NCI-H82 treated with DMSO at 0.1 percent for 48 hours (cell line): ENCODE measurements at regions not wholly inside any gene's neighbourhood (a gene's known extent, or its start where the extent isn't known, plus 50 kb on each side); places are given as distances from the start of the nearest gene placed in this dataset.
"Not testable (repeated sequence)": the region's sequence is repeated elsewhere in the genome, so short reads cannot be mapped to it uniquely, and the experiment has no call there.

ENCODE experiments used
- DNase-seq: peaks from one replicate; lab custom pipeline; 2025; ENCODE audit not compliant: unreplicated experiment; lab: John Stamatoyannopoulos, UW

DNA sequence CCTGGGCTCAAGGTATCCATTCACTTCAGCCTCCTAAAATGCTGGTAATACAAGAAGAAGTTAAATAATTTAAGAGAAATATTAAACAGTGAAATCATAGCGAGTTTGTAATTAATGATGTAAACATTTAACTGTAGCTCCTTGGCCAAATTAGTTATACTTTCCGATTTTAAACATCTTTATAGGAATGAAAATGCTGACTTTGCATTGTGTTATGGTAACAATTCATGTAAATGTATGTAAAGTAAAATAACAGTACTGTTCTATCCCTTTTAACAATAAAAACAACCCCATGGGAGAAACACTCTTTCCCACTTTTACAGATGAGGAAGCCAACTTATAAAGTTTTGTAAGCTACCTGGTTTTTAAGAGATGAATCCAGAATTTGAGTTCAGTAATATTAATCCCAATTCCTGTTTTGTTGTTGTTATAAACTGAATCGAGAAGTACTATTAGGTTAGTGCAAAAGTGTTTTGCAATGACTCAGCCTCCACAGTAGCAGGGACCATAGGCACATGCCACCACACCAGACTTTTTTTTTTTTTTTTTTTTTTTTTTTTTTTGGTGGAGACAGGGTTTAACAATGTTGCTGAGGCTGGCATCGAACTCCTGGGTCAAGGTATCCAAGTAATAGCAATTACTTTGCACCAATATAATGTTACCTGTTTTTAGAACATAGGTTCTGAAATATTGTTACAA, 1360.4 kb downstream of the BRINP3 start:
- DNase-seq = no peak

DNA sequence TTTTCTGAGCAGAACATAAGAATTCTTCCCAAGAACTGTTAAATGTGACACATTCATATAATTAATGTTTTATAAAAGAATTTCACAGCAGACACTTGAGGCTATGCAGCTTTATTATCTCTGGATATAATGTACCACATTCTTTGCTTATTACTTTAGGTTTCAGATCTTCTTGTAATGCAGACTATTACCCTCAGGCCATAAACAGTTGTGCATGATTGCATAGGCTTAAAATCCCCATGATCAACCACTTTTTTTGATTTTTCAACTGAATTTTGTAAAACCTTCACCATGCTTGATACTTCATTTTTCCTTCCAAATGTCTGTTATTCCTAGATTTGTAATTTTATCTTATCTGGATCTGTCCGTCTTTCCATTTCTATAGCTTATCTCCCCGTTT, 1355.7 kb downstream of the BRINP3 start:
- DNase-seq = no peak

- no peak for DNase-seq
Observed at GRCh38 chr1:189125694-189126093, 1352.0 kb downstream of the BRINP3 start.

DNA sequence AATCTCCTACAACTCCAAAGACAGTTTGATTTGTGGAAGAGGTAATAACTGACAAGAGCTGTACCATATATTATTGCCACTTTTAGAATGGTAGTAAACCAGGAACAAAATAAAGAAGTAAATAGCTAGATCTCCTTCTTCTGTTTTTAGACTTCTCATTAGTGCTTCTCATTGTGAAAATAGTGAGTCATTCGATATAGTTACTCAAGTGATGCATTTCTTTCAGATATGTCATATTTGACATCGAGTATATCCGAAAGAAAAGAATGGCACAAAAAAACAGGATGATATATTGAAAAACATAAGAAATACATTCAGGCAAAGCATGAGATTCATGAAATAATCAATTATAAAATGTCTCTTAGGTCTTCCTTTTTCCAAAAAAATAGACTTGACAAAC, 1346.1 kb downstream of the BRINP3 start:
- DNase-seq = no peak

- not testable (repeated sequence) for DNase-seq
Observed at GRCh38 chr1:189139748-189140147, 1337.9 kb downstream of the BRINP3 start.

DNA sequence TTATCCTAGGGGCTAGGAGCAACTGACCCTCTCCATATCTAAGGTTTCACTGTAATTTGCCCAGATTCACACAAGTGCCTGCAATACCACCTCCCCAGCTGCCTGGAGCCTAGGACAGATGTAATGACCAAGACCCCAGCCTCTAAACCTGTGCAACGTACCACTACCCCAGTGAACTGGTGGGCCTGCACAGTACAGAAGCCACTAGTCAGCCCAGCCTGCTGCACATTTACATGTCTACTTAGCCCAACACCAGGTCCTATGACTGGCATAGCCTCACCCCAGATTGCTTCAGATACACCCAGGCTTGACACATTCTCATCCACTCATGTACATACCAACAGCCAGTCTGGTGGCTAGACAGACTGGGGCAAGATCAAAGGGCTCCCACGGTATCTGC, 1336.6 kb downstream of the BRINP3 start:
- no peak for DNase-seq

- DNase-seq = no peak
Observed at GRCh38 chr1:189149547-189150375, 1327.9 kb downstream of the BRINP3 start.

- DNase-seq = no peak
Observed at GRCh38 chr1:189150624-189151023, 1327.0 kb downstream of the BRINP3 start.

GRCh38 chr1:189151361-189151760, 1326.3 kb downstream of the BRINP3 start:
- no peak for DNase-seq

DNA sequence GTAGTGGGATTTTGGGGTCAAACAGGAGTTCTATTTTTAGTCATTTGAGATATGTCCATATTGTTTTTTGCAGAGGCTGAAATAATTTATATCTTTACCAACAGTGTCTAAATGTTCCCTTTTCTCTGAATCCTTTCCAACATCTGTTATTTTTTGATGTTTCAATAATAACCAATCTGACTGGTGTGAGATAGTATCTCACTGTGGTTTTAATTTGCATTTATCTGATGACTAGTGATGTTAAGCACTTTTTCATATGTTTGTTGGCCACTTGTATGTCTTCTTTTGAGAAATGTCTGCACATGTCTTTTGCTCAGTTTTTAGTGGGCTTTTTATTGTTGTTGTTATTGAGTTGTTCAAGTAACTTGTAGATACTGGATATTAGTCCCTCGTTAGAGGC, 1325.0 kb downstream of the BRINP3 start:
- DNase-seq = no peak

DNA sequence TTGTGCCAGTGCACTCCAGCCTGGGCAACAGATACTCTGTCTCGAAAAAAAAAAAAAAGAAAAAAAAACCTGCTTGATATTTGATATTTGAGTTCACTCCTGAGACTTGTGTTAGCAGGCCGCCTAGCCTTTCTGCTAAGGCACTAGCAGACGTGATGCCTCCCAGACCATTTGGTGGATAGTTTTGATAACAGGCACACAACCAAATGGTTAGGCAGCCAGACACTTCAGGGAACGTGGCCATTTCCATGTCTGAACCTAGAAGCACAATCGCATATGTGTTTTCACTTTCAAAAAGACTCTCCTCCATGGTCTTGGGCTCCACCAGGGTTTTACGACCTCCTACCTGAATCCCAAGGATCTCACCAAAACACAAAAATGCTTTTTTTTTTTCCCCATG, 1319.5 kb downstream of the BRINP3 start:
- DNase-seq = no peak

- no peak for DNase-seq
Observed at GRCh38 chr1:189175889-189176288, 1301.8 kb downstream of the BRINP3 start.

- DNase-seq = no peak
Observed at GRCh38 chr1:189180057-189180456, 1297.6 kb downstream of the BRINP3 start.

DNA sequence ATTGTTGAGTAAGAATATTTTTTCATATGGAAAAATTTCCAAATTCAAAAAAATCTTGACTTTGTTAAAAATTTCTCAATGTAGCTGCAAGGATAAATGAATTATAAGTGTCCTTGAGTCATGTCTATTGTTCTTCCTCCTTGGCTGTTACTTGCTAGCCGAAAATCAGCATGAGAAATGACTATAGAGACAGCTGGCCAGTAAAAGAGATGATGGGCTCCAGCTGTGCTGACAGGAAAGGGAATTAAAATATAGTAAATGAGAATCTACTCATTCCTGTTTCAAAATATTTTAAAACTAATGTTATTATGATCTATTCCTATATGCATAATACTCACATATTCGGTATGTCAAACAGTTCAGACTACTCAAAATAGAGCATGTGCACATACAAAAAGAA, 1292.6 kb downstream of the BRINP3 start:
- DNase-seq = no peak

DNA sequence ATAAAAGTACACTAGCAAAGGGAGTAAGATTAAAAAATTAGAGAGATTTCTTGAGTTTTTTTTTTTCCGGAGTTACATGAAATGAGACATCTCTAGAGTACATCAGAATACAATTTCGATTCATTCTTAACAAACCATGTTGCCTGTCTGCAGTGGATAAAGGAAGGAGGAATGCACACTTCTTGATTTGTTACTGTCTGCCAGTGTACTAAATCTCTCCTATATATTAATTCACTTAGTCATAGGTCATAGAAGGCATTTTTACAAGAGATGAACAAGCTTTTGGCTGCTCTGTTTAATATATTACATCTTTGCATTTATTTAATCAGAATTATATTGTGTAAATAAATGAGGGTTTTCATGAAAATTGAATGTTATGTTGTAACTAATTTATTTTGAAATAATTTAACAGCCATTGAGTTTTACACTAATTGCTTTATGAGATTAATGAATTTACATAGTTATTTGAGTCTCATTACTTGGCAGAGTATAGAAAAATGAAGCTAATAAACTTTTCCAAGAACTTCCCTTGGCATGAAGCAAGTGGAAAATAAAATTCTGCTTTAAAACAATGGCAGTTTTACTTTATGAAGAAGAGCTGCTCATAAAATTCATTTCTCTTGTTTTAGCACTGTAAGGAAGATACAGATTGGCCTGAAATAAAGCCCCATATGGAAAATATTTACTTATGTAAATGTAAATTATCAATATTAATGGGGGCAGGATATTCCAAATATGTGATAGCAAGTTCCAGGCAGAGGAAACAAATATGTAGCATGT, 1284.7 kb downstream of the BRINP3 start:
- no peak for DNase-seq

DNA sequence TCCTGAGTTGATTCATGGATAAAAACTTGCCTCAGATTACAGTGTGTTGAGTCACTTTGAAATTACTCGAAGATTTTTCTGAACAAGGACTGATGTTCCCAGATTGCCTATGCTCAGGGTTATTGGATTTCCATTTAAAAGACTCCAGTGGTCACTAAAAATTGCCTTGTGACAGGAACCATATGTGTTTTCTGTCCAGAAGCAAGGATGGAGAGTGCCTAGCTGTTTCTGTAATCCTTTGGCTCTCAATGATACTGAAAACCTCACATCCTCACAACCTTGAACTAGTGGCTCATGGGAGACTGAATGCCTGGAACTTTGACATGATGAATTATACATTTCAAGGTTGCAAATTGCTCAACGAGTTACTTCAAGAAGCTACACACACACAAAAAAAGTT, 1271.8 kb downstream of the BRINP3 start:
- DNase-seq = no peak

GRCh38 chr1:189206617-189207016, 1271.0 kb downstream of the BRINP3 start:
- no peak for DNase-seq

- DNase-seq = no peak
Observed at GRCh38 chr1:189211742-189212141, 1265.9 kb downstream of the BRINP3 start.

GRCh38 chr1:189212606-189213005, 1265.1 kb downstream of the BRINP3 start:
- DNase-seq = no peak

GRCh38 chr1:189216886-189217285, 1260.8 kb downstream of the BRINP3 start:
- DNase-seq = no peak

DNA sequence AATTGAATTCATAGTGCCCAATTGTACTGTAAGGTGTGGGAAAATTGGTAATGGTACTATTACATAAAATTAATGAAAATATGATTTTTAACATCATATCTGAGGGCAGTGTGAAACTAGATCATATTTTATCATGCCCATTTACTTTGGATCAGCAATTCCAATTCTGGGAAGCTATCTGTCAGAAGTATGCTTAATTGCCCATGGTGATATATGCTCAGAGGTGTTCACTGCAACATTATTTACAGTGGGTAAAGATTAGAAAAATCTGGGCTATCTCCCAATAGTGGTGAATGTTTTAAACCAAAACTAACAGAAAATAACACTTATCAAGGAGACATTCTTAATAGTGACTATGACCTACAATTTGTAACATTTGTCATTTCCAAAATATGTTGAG, 1260.0 kb downstream of the BRINP3 start:
- no peak for DNase-seq

- DNase-seq = no peak
Observed at GRCh38 chr1:189220750-189221149, 1256.9 kb downstream of the BRINP3 start.
